Suppressor macrophage (primary cell): ENCODE measurements at regions not wholly inside any gene's neighbourhood (a gene's known extent, or its start where the extent isn't known, plus 50 kb on each side); places are given as distances from the start of the nearest gene placed in this dataset.
"Not testable (repeated sequence)": the region's sequence is repeated elsewhere in the genome, so short reads cannot be mapped to it uniquely, and the experiment has no call there.

Source experiments
- DNase-seq, 4 experiments: peaks; one replicate each; pipeline ENCODE4 v3.0.0-alpha.2; 2020 to 2022

DNA sequence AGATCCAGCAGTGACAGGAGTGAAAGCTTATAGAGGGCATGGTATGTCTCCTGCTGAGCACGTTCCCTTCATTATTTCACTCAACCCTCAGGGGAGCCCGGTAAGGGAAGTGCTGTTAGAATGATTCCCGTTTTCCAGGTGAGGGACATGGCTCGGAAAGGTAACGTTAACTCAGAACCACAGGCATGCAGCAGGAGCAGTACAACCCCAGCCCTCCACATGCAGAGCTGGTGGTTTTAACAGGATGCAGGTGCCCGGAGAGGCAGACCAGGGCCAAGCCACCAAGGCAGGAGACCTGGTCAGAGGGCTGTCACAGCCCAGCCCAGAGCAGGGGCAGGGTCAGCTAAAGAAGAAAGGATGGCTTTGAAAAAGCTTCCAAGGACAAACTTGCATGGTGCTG, 268.5 kb downstream of the SH3BP4 start:
- no peak for DNase-seq

DNA sequence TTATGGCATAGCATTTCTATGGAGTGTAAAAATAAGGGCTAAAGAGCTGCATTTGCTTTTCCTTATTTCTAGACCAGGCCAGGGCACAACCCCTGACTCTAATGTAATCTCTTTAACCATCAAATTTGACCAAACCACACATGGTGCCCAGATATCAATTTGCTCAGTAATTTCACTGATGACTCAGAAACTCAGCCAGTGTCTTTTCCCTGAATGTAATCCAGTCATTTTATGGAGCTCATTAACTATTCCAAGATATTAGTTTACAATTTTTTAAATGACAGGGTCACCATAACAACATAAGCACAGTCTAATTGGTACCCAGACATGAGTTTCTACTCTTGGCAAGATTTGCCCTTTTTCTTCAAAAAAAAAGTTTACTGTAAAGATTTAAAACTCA, 270.8 kb upstream of the AGAP1 start:
- DNase-seq, result no peak

DNA sequence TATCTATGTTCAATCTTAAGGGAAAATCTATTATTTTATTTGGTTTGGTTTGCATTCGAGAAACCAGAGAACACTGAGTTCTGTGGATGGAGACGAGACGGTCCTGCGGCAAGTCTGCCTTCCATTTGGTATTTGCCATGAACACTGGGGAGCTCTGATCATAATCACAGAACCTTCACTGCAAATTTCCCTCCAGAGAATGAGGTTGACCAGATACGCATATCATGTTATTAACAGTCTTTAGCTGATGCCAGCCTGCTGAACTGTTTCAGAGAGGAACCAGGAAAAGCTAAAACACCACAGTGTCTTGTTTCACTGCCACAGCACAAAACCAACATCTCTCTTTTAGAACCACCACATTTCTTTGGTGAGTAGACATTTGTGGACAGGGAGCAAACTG, 269.4 kb upstream of the AGAP1 start:
- no peak for DNase-seq

DNA sequence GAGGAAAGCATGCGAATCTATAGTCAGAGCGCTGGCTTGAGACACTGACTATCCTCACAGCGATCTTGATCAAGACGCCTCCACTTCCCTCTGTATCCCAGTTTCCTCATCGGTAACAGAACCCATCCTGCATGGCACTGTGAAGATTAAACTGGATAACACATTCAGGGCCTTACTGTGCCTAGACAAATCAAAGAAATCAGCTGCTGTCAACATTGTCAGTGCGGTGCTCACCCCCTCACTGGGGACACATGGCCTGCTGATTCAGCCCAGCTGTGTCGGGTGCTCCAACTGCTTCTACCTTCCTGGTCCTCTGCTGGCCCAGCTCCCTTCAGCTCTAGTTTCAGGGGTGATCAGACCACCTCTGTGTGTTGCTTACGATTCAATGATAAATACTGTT, 268.6 kb upstream of the AGAP1 start:
- no peak for DNase-seq

DNA sequence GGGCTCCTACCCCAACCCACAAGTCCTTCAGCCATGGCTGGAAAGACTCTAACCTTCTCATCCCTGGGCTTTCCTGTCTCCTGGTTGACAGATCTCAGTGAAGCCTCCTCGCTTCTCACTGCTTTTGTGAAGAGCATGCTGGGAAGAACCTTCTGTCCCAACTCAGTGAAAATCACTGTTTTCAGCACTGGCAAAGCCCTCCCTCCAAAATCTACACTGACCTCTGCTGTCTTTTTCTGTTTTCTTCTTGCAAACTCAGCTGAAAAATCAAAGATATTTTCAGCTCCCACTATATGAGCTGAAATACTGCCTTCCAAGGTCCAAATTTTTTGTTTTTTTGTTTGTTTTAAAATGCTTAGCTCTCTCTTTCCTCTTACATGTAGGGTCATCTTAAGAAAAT, 266.3 kb upstream of the AGAP1 start:
- DNase-seq, result no peak

DNA sequence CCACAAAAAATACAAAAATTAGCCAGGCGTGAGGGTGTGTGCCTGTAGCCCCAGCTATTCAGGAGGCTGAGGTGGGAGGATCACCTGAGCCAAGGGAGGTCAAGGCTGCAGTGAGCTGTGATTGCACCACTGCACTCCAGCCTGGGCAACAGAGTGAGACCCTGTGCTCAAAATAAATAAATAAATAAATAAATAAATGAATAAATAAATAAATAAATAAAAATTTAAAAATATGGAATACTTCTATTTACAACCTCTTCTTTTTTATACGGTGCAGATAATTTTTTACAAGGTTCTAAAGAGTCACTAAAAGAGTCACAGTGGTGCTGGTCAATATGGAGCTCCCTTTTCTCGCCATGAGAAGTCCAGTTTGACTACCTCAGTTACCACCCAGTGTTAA, 265.4 kb upstream of the AGAP1 start:
- not testable (repeated sequence) for DNase-seq

DNA sequence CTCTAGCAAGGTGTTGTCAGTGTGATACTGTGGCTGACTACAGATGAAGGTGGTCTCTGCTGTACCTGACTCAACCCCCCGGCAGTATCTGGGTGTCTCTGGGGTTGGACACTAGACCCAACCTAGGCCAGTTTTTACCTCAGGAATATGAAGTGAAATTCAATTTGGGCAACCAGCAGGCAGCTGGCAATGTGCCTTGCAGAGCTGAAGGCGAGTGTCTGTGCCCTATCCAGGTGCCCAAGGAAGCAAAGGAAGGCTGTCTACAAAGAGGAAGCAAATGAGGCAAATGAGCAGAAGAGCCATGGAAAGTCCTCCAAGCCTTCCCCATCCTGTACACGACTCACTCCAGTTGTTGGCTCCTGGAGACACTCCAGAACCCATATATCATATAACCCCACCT, 264.6 kb upstream of the AGAP1 start:
- DNase-seq, result no peak

DNA sequence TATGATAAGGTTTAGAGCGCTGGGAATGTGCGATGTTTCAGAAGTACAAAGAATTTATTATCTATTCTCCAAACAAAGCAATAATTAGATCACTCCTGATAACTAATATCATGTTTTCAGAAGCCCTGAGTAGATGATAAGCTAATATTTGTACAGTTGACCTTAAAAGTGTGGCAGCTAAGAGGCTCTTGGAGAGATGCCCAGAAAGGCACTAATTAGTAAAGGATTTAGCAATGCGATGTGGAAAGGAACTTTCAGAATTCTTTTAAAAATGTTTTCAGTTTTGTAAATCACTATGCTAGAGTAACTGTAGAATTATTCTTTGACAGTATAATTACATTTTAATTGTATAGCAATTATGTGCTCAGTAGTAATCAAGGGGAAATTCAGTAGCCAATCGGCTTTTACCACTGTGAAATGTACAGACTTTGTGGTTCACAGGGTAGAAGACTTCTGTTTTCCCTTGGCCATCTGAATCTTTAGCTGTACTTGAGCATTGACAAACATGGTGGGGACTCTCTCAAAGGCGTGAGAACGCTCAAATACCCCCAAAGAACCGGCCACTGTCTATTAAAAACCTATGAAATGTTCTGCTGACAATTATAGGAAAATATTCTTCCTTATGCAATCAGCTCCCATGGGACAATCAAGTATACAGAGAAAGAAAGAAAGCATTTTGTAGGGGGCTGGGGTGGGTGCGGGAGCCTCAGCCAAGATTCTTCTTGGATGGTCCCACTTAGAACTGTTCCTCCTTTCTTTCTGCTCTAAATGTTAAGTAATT, 262.8 kb upstream of the AGAP1 start:
- no peak for DNase-seq

DNA sequence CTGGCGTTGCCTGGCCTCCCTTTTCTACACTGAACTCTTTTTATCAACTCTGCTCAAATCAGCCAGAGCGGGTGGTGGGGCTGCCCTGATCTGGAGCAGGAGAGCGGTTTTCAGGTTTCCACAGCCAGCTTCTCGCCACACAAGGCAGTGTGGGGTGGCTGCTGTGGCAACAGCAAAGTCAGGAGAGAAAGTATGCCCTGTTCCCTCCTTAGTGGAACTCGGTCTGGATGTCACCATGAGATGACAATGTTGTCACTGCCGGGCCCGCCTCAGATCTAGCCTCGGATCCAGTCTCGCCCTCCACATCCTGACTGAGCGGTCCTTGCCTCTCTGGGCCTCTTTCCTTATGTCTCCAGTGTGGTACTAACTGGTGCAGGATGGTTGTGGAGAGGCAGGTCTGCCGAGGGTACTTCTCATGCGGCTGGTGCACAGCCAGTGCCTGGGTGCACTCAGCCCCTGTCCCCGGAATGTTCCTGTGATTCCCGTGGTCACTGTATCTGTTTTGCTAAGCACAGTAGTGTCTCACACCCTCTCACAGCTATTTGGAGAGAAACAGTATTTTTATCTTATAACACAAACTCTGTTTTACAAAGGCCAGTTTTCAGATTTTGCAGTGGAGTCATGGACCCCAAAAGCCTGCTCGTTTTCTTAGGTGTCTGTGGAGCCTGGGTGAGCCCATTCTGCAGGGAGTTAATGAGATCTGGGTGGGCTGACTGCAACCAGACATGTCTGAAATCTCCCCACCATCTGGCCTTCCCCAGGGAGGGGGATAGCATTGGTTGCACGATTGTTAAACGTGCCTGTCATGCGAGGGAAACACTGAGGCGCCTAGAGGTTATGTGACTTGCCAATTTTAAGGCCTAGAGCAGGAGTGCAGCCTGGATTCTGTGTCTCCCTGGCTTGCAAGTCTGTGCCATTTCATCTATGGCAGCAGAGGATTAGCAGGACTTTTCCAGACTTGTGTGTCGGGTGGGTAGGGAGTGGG, 261.1 kb upstream of the AGAP1 start:
- no peak for DNase-seq

DNA sequence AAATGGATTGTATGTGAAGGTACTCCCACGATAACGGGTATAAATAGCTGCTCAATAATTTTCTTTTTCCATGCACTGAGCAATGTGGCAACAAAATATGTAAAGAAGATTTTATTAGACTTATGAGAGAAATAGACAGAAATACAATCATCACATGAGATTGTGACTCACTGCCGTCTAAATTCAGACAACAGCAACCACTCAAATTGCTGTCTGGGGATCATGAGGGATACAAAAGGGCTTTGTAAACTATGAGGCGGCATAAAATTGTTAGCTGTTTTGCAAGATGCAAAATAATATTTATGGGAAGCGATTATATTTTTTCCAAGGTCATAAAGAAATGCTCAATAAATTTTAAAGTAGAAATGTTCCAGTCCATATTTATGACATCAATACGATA, 259.1 kb upstream of the AGAP1 start:
- no peak for DNase-seq

DNA sequence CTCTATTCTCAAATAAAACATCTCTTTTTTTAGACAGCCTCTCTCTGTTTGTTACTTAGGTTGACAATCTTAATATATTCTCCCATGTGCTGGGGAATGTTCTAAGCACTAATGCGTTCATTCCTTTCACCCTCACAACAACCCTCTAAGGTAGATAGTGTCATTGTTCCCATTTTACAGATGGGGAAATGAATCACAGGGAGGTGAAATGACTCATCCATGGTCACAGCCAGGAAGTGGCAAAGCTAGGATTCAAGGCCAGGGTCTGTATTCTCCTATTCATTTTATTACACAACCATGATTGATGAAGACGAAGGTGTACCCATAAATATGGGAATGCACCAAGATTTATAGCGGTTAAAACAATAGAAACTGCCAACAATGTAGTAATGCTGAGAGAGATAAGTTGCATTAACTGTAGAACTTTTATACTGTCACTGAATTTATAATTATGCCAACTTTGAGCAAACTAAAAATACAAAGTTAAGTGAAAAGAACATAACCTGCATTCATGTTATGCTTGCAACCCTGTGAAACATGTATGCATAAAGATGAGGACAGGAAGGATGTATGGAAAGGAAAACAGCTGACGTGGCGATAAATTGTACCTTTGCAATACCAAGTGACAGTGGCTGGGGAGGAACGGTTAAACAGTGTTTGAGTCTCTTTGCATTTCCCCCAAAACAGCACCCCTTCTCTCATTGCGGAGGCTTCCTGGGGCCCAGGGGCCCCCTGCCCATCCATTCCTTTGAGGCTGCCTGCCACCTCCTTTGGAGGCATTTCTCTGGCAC, 257.7 kb upstream of the AGAP1 start:
- DNase-seq, result no peak

DNA sequence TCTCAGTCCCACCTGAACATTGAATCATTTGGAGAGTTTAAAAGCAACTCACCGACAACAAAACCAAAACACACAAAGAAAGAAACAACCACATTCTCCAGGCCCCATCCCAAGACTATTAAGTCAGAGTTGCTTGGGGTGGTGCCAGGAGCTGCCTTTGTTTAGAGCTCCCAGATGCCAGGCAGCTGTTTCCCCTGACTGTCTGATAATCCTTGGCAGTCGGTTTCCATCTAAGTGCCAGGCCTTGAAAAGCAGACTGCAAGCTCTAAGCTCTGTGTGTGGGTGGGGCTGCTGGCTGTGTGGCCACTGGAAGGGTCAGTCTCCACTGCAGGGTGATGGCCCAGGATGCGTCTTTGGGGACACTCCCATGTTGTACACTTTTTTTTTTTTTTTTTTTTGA, 255.3 kb upstream of the AGAP1 start:
- no peak for DNase-seq

DNA sequence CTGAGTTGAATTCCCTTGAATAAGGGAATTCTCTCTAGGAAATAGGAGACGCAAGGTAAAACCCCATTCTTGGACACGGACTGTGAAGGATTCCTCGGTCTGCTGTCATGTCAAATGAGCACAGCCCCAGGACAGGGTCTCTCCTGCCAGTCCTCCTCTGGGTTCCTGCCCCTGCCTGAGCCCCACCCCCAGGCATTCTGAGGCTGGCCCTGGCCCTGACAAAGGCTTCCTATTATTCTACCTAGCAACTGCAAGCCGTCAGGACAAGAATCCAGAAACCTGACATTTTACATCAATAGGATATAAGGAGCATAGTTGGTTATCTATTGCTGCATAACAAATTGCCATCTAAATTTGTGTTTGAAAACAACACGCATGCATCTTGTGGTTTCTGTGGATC, 253.3 kb upstream of the AGAP1 start:
- no peak for DNase-seq

DNA sequence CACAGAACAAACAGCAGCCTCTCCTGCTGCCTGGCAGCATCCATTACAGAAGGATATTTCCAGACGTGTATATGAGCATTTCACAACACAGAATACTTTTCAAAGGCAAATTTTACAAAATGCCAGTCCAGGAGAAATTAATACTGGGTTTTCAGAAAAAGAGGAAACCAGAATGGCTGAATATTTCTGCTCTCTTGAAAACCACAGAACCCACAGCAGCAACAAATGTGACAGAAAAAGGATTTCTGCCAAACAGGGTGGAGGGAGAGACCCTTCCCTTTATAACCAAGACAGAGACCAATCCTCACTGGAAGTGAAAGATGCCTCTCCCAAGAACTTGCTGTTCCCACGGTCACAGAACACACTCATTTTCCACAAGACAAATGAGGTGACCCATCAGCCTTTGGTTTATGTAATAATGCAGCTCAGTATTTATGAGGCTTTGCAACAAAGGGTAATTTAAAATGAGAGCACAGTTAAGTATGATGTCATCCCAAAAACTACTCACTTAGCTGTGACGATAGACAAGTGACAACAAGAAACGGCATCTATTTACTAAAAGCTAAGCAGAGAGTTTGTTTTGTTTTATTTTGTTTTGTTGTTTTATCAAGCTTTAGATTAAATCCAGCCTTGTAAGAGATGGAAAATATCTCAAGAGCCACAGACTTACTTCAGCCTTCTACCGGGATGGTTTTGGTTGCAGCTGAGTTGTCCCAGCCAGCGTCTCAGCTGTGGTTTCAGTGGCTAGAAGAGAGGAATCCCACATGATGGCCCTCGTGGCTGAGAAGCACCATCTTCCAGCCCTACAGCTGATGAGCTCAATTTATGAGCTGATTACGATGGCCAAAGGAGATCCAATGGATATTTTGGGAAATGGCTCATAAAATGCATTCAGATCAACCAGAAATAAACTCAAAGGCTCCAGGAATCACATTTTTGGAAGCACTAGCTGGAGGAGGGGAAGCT, 249.3 kb upstream of the AGAP1 start:
- no peak for DNase-seq

DNA sequence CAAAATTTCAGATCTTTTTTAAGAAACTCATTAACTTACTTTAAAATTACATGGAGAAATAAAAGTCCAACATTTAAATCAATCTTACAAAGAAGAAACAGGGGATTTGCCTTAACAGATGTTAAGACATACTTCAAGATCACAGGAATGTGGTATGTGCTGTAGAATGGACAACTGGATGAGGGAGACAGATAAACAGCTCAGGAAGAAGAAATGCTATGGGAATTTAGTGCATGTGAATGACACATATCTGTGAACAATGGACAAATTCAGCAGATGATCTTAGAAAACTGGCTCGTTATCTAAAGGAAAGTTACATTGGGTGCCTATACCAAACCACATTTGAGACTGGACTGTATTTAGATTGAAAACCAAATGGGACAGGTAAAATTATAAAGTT, 246.8 kb upstream of the AGAP1 start:
- no peak for DNase-seq

DNA sequence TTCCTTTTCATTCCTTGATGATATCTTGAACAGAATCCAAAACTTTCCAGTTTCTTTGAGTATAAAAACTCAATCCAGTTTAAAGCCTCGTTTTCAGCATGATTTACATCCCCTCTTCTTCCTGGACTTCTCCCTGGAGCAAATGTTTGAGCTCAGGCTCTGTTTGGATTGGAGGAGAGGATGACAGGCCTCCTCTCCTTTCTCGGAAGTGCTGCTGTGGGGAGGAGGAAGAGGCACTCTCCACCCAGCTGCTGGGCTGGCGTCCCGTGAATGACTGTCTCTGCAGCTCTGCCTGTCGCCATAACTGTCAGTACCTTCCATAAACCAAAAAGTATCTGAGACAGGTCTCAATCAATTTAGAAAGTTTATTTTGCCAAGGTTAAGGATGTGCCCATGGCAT, 238.2 kb upstream of the AGAP1 start:
- no peak for DNase-seq

DNA sequence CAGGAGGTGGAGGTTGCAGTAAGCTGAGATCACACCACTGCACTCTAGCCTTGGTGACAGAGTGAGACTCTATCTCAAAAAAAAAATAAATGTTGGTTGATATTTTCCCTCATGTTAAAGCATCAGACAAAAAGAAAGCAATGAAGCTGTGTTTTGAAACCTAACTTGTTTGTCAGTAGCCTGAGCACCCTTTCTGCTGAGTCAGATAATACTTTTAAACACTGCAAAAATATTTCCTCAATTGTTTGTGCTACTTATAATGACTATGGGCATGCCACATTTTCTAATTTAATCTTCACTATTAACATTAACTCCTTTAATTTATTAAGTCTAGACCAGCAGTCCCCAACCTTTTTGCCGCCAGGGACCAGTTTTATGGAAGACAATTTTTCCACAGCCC, 236.3 kb upstream of the AGAP1 start:
- no peak for DNase-seq

DNA sequence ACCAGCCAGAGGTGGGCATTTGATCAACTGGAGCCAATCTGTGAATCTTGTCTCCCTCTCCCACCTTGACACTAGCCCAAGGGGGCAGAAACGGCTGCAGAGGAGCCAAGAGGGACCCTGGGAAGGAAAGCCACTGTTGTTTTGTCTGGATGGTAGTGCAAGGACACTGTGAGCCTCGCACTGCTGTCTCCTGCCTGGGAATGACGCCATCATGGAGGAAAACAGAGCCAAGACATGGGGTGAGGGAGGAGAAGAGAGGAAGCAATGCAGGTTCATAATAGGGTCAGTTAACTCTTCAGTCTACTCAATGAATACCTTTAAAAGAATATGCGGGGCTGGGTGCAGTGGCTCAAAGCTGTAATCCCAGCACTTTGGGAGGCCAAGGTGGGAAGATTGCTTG, 231.1 kb upstream of the AGAP1 start:
- DNase-seq, result no peak

DNA sequence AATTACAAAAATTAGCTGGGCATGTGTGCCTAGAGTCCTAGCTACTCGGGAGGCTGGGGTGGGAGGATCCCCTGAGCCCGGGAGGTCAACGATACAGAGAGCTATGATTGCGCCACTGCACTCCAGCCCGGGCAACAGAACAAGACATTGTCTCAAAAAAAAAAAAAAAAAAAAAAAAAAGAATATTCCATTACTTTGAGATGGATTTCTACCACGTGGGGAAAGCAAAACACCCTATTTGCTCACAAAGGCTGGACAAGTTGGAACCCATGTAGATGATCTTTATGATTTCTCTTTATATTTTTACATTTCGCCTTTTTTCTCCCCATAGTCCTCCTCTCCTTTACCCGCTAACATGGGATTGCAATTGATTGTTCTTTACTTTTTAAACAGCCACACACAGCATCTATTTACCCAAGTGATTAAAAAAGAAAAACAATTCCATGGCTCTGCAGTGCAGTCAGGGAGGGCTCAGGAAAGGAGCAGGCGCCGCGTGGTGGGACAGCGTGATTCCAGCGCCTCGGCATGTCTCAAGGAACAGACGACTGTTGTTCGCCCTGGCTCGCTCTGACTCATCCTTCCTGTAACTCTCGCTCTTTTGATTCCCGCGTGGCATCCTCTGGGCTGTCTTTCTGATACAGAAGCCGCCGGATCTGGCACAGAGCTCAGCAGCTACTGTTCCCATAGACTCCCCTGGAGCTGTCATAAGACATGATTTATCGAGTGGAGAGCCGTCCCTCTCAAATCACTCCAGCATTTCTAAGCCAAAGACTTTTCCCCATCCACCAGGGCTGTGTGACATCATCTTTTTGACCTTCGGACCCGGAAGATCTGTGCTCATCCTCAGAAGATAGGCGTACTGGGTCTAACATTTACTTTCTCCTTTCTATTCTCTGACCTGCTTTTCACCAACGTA, 230.4 kb upstream of the AGAP1 start:
- no peak for DNase-seq

DNA sequence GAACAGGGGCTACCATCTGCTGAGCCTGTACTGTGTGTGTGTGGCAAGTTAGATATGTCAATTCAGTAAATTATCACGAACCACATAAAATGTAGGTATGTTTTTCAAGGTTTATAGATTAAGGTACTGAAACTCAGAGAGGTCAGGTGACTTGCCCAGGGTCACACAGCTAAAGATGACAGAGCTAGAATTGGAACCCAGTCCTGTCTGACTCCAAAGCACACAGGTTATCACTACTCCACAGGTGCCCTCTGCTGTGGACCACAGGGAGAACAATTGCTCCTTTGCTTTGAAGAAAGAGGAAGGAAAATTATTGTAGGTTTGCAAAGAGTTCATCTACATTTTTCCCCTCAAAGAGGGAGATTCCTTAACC, 229.7 kb upstream of the AGAP1 start:
- no peak for DNase-seq

DNA sequence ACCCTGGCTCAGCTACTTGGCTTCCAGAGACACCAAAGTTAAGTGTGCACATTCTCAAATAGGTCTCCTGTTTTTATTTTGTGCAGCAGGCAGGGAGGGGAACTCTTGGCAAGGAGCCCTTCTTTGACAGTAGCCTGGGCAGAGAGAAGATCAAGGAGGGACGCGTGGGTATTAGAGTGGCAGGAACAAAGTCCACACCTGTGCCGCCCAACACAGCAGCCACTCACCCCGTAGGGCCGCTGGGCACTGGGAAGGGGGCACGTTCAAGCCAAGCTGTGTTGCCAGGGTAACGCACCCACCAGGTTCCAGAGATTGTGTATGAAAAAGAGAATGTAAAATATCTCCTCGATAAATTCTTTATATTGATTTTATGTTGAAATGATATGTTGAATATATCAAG, 229.3 kb upstream of the AGAP1 start:
- DNase-seq, result no peak
